ENCODE measurements at regions not wholly inside any gene's neighbourhood (a gene's known extent, or its start where the extent isn't known, plus 50 kb on each side); places are given as distances from the start of the nearest gene placed in this dataset.
"Not testable (repeated sequence)": the region's sequence is repeated elsewhere in the genome, so short reads cannot be mapped to it uniquely, and the experiment has no call there.

GRCh38 chr10:21347785-21348170 is 177.7 kb downstream of the SKIDA1 start:
- no peak overlapping the region for H3K27ac Mint-ChIP-seq
- peaks cover 16% of the 10 kb centered on the region for H3K4me1 Mint-ChIP-seq (ENCODE audit: unreplicated experiment)
- no peak for TF ChIP-seq CTCF (conservative IDR thresholded peaks at IDR 0.05)
- H3K27me3 Mint-ChIP-seq = no peaks in the 10 kb centered on the region
- peaks cover 9% of the 10 kb centered on the region for H3K9me3 Mint-ChIP-seq
- no peaks in the 10 kb centered on the region for H3K36me3 Mint-ChIP-seq
- no peak for DNase-seq (ENCODE audit: extremely low spot score, unreplicated experiment)
- H3K4me3 Mint-ChIP-seq = no peak overlapping the region

GRCh38 chr10:21347043-21347784 is 178.3 kb downstream of the SKIDA1 start:
- Mint-ChIP-seq H3K9me3 (peaks cover 9% of the 10 kb centered on the region), H3K4me1 (ENCODE audit: unreplicated experiment) (peaks cover 16% of the 10 kb centered on the region), H3K36me3 (no peaks in the 10 kb centered on the region), H3K4me3 (no peak overlapping the region), H3K27me3 (no peaks in the 10 kb centered on the region), H3K27ac (no peak overlapping the region)
- DNase-seq (ENCODE audit: extremely low spot score, unreplicated experiment) = no peak
- no peak for TF ChIP-seq CTCF (conservative IDR thresholded peaks at IDR 0.05)

- Mint-ChIP-seq H3K27ac (no peak overlapping the region), H3K36me3 (no peaks in the 10 kb centered on the region), H3K4me3 (no peak overlapping the region), H3K9me3 (peaks cover 5% of the 10 kb centered on the region), H3K4me1 (ENCODE audit: unreplicated experiment) (no peaks in the 10 kb centered on the region), H3K27me3 (no peaks in the 10 kb centered on the region)
- no peak for TF ChIP-seq CTCF (conservative IDR thresholded peaks at IDR 0.05)
- no peak for DNase-seq (ENCODE audit: extremely low spot score, unreplicated experiment)
Observed at GRCh38 chr10:21343087-21343486, 182.4 kb downstream of the SKIDA1 start.

- not testable (repeated sequence) for H3K4me3 Mint-ChIP-seq; H3K36me3 Mint-ChIP-seq; DNase-seq (ENCODE audit: extremely low spot score, unreplicated experiment); H3K9me3 Mint-ChIP-seq; H3K27me3 Mint-ChIP-seq; H3K27ac Mint-ChIP-seq; H3K4me1 Mint-ChIP-seq (ENCODE audit: unreplicated experiment)
Observed at GRCh38 chr10:21342499-21342898, 183.0 kb downstream of the SKIDA1 start.

GRCh38 chr10:21340331-21340730 is 185.2 kb downstream of the SKIDA1 start:
- TF ChIP-seq CTCF (conservative IDR thresholded peaks at IDR 0.05) = no peak
- no peaks in the 10 kb centered on the region for H3K36me3 Mint-ChIP-seq
- H3K27ac Mint-ChIP-seq = no peak overlapping the region
- H3K4me1 Mint-ChIP-seq (ENCODE audit: unreplicated experiment) = peaks cover 9% of the 10 kb centered on the region
- H3K9me3 Mint-ChIP-seq = peaks cover 4% of the 10 kb centered on the region
- no peak overlapping the region for H3K4me3 Mint-ChIP-seq
- H3K27me3 Mint-ChIP-seq = no peaks in the 10 kb centered on the region
- DNase-seq (ENCODE audit: extremely low spot score, unreplicated experiment) = no peak

- TF ChIP-seq CTCF (conservative IDR thresholded peaks at IDR 0.05) = peak; percentile 20
- no peak for DNase-seq (ENCODE audit: extremely low spot score, unreplicated experiment)
- Mint-ChIP-seq H3K27ac (peak overlapping the region; percentile 98), H3K4me3 (no peak overlapping the region), H3K27me3 (no peaks in the 10 kb centered on the region), H3K36me3 (no peaks in the 10 kb centered on the region), H3K4me1 (ENCODE audit: unreplicated experiment) (peaks cover 14% of the 10 kb centered on the region), H3K9me3 (peaks cover 4% of the 10 kb centered on the region)
Observed at GRCh38 chr10:21337171-21337792, 188.2 kb downstream of the SKIDA1 start.

Measured in type B pancreatic cell (in vitro differentiated cells).